Activated naive CD4-positive, alpha-beta T cell (primary cell): ENCODE measurements at regions not wholly inside any gene's neighbourhood (a gene's known extent, or its start where the extent isn't known, plus 50 kb on each side); places are given as distances from the start of the nearest gene placed in this dataset.

Experiments
- DNase-seq, 4 experiments: peaks; one replicate each; lab custom pipeline; 2025; lab: John Stamatoyannopoulos, UW

DNA sequence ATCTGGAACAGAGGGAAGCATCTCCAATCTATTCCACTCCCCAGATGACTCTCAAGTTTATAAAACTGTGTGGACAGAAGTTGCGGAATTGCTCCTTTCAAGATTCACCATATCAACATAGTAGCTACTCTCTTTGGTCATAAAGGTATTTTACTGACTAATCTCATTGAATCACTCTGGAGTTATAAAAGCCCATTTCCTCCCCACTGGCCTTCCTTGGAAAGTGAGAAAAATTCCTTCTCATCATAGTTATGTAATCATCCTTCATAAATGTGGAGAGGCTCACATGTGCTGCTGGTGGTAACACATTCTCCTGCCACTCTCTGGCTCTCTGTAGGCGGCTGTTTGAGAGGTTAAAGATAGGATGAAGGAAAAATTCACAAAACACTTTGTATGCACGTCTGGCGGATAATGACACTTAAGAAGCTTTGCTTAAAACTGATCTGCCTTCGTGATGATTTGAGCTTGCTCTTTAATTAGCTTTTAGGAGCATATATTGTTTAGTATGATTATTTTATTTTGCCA, 1034.0 kb upstream of the EEF2KMT start:
- DNase-seq: no peak

DNA sequence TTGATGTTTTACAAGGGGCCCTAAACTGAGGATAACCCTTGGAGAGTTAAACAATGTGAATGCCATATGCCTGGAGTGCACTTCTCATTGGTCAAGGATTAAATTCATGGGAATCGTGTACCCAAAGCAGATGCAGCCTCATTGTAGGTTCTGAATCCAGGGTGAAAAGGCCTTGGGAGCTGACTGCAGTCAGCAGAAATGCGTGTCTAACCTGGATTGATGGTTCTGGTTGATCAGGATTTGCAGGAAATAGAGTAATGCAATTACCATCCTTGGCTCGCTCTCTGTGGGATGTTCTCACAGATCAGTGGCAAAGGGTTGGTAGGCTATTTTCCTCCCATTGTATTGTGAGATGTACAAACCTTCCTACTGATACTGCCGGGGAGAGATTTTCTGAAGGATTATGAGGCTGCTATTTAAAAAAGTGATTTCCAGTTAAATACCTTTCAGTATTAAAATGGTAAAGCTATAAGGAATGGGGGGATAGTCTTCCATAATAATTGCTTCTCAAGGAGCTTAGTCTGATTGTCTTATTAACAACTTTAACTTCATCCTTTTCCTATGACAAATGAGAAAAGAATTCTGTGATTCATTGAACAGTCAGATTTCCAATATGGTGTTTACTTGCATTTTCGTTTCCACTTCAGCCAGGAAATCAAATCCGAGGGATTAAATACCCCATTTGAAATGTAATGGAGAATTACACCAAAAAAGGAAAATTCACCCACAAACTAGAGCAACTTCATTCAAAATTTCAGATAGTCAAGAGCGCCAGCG, 1028.1 kb upstream of the EEF2KMT start:
- DNase-seq: no peak

DNA sequence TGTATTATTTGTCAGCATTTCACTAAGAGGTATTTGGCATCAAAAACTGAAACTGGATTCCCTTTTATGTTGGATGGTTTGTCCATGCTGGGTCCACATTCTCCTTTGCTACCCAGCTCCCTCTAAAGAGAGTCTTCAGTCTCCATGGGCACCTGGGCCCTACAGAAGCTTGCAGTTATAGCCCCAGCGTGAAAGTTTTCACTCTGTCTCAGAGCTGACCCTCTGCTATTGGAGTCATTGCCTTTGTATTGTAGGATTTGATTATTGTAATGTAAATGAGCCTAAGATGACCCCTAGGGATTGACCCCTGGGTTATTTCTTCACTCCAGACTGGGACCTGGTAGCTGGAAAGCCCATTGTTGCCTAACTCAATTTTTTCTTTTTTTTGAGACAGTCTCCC, 1026.5 kb upstream of the EEF2KMT start:
- no peak for DNase-seq

DNA sequence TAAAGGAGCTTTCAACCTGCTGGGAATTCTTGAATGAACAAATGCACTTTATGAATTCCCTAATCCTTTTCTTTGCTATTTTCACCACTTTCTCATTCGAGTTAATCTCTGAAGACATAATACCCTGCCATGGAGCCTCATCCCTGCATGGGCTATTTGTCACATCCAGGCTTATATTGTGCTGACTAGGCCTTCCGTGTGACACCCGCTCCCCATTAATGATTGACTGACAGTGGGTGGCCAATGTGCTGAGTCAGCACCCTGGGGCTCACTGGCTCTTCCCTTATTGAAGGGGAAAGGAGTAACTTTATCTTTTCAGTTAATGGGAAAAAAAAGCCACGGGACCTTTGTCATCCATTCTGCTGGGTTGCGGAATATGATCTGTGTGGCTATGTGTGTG, 1024.8 kb upstream of the EEF2KMT start:
- no peak for DNase-seq

DNA sequence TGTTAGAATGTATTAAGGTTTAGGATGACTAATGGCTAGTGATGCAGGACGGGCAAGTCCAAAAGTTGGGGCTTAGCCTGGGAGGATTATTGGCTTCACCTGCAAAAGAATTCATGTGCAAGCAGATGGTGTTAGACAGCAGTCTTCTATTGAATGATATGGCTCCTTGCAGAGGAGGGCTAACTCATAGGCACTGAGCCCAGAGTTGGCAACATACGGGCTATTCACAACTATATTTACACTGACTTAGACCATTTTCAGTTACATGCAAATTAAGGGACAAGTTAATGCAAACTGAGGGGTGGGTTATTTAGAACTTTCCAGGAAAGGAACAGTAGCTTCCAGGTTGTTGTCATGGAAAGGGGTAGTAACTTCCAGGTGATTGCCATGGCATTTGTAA, 1017.1 kb upstream of the EEF2KMT start:
- DNase-seq: no peak

DNA sequence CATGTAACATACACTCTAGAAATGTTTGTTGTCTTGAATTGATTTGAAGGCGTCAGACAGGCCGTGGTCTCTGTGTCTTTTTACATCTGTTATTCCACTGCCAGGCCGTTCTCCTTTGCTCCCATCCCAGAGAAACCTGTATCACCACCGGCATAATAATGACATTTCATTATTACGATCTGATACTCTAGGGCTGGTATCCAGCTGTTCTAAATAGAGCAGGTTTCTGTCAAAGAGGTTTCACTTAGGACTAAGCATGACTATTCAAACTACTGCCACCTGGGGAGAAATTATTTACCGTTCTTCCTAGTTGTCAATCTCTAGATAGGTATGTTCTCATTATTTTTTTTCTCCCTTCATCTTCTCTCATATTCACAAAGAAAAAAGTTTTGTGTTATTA, 1016.2 kb upstream of the EEF2KMT start:
- DNase-seq: no peak

DNA sequence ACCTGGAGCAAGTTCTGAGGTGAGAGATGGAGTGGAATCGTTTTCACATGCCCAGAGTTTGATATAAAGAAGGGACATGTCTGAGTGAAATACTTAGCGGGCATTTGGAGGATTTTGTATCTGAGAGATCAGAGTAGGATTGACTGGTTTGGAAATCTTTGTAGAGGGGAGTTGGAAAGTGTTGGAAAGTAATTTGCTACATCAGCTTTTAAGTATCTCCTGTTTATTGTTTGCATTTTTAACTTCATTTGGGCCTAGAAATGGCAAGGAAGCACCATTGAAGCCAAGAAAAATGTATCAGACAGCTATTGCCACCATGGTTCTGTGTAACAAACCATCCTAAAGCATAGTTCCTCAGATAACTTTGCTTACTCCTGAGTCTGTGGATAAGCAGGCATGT, 1015.1 kb upstream of the EEF2KMT start:
- DNase-seq: no peak

DNA sequence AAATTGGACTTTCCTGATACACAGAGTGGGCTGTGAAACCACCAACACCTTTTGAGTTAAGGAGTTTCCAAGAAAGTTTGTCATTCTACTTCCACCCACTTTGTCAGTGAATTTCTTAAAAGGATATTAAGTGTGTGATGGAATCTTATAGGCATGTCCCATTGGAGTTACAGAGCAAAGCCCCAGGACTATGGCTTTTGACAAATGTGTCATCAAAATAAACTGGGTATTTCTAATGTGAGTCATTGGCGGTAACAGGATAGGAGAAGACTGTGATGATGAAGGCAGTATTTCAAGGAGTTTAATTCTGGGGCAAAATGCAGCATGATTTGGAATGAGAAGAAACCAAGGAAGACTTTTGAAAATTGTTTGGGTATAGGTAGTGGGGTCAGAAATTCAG, 1013.8 kb upstream of the EEF2KMT start:
- no peak for DNase-seq

DNA sequence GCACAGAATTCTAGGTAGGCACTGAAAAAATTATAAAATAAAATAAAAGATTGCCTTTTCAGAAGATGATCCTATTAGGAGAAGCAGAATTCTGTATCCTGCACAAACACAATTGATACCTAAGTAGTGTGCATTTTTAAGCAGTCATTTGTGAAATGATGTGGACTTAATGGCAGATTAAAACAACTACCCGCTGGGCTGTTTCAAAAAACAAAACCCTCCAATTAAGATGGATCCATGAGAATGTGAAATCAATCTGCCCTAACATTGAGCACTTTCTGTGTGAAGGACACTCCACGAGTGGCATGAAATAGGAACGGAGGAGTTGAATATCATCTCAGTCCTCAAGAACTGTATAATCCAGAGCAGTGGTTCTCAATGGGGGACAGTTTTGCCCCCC, 1012.8 kb upstream of the EEF2KMT start:
- DNase-seq: no peak

DNA sequence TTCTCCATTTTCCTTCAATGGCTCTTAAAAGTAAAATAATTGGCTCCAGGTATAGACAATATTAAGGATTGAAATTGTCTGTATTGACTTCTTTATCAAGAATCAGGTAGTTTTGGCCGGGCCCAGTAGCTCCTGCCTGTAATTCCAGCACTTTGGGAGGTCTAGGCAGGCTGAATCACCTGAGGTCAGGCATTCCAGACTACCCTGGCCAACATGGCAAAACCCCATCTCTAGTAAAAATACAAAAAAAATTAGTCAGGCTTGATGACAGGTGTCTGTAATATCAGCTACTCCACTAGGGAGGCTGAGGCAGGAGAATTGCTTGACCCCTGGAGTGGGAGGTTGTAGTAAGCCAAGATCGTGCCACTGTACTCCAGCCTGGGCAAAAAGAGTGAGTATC, 1008.5 kb upstream of the EEF2KMT start:
- DNase-seq: no peak

DNA sequence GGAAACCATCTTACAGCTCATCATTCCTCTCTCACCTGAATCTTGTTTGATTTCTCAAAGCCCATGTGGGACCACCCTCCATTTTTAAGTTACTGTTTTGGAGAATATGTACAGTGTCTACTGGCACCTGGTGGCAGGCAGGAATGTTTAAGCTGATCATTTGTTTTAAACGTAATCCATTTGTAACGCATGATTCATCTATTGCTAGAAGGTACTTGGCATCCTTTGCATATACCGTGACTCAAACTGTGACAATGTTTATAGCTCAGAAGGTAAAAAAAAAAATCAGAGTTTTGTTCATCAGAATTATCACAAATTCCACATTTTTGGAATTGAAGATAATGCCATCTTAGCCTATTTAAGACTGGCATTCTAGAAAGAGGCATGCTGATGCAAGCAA, 1007.5 kb upstream of the EEF2KMT start:
- DNase-seq: no peak

DNA sequence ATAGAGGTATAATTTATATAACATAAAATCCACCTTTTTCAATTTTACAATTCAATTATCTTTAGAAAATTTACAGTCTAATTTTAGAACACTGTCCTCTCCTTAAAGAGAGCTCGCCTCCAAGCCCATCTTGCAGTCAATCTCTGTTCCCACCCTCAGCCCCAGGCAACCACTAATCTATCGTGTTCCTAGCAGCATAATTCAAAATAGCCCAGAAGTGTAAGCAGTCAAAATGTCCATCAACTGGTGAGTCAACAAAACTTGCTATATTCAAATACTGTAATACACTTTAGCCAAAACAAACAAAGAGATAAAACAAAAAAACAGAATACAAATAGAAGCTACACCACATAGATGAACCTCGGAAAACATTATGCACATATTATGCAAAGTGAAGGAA, 1006.8 kb upstream of the EEF2KMT start:
- DNase-seq: no peak

DNA sequence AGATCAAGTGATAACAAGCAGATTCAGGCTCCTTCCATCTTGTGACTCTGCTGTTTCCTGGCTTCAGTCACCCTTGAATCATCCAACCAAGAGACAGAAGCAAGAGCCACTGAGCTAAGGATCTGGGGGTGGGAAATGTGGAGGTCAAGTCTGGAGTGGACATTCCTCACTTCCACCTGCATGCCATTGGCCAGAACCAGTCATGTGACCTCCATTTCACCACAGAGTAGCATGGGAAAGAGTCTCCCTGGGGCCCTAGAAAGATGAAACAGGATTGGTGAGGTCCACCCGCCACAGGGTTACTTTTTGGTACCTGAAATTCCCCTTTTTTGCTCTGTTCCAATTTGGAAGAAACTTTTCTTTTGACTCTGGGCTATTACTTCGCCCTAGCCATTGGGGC, 1006.0 kb upstream of the EEF2KMT start:
- no peak for DNase-seq

DNA sequence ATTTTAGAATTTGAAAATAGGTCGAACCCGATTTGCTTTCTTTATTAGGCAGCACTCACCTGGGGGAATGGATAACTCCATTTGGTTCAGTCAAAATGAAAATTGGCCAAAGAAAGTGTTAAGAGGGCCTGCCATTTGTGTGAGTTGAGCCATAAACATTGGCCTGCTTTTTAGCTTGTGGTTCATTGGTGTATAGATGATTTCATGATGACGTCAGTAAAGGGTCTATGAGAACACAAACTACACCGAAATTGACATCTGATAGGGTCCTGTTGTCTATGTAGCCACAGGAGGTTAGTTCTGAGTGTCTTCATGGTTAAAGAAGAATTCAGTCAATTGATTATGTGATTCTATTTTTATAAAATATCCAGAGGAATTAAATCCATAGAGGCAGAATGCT, 1001.5 kb upstream of the EEF2KMT start:
- no peak for DNase-seq

DNA sequence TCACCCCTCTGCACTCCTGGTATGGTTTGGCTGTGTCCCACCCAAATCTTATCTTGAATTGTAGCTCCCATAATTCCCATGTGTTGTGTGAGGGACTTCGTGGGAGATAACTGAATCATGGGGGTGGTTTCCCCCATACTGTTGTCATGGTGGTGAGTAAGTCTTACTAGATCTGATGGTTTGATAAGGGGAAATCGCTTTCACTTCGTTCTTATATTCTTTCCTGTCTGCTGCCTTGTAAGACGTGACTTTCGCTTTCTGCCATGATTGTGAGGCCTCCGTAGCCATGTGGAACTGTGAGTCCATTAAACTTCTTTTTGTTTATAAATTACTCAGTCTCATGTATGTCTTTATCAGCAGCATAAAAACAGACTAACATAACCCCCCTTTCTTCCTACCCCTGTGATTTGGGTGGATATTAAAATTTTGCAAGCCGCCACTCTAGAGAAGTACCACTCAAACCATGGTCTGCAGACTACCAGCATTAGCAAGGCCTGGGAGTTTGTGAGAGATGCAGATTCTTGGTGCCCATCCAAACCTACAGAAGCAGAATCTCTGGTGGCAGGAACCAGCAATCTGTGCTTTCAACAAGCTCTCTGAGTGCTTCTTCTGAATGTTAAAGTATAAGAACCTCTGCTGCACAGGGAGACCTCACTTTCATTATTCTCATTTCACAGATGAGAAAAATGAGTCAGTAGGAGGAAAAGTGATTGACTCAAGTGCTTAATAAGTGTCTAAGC, 999.5 kb upstream of the EEF2KMT start:
- no peak for DNase-seq

DNA sequence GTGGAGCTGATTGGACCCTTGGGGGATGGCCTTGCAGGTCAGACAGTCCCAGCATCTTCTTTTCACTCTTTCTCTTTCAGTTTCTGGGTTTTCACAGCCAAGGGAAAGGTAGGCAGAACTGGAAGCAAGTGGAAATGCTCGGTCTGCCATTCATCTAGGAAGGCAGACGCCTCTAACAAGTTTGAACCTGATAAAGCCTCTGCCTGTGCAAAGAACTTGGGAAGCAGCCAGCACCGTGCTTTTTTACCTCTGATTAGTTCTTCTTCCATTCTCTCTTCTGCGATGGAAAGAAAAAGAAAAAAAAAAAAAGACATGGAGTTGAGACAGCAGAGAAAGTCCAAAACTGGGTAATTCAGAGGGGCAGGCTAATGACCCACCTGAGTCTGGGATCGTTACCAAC, 997.8 kb upstream of the EEF2KMT start:
- DNase-seq: no peak

DNA sequence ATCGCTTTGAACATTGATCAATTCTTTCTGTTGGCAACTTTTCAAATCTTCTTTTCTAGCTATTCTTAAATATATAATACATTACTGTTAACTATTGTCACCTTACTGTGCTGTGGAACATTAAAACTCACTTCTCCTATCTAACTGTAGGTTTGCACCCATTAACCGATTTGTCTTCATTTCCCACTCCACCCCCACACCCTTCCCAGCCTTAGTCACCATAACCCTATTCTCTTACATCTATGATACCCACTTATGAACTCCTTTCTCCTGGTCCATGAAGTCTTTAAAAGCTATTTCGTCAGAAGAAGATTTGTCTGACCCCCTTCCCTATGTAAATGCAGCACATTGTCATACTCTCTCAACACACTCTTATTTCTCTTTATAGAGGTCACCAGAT, 993.4 kb upstream of the EEF2KMT start:
- no peak for DNase-seq

DNA sequence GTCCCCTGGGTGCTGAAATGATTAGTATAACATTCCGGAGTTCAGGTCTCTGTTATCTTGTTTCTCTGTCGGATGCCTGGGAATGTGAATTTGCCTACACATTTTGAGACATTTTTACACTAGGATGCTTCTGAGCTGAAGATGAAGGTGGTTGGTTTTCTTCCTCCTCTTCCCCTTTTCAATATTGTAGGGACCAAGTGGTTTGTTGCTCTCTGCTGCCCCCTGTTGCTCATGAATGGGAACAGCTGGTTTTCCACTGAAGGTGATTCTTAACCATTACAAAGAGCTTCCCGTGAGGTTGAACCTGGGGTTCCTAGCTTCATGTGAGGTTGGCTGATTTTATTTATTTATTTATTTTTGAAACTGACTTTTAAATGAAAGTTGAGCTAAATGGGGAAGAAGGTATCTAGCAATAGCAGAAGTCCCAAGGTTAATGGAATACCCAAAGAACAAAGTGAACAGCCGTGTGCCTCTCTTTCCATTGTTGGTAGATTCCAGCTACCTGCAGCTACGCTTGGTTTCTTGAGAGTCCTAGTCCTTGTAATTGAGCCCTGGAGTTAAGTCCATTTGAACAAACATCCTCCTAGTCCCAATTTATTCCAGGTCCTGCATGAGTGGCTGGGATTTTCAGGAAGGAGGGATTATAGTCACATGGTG, 983.9 kb upstream of the EEF2KMT start:
- DNase-seq: no peak

DNA sequence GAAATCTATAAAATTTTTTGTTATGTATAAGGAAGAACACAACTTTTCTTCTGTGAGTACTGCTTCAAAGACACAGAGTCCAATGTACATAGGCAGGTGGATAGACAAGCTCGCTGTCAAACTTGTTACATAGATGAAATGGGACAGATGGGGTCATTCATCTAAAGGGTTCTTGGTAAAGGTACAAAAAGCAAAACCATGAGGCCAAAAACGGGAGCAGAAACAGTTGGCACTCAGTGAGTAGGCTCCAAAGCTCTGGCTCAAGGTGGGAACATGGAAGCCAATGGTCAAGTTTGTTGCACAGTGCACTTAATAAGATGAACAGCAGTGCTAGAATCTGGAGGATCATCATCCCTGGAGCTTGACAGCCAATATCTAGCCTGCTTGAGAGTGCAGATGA, 979.0 kb upstream of the EEF2KMT start:
- no peak for DNase-seq

DNA sequence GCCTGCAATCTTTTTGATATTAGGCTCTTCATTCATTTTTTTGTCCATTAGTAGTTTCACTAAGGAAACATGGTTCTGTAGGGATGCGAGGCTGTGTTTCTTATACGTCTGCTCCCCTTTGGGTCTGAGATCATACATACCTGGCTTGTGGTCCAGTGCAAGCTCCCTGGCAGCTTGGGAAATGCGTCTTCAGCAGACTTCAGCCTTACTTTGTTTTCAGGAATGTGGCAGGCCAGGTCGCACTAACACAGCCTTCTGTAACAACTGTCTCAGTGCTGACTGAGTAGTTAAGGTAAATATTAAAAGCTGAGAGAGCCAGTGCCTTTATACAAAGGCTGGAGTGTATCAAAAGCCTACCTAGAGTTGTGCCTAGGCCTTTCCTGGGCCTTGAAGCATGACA, 970.5 kb upstream of the EEF2KMT start:
- no peak for DNase-seq

DNA sequence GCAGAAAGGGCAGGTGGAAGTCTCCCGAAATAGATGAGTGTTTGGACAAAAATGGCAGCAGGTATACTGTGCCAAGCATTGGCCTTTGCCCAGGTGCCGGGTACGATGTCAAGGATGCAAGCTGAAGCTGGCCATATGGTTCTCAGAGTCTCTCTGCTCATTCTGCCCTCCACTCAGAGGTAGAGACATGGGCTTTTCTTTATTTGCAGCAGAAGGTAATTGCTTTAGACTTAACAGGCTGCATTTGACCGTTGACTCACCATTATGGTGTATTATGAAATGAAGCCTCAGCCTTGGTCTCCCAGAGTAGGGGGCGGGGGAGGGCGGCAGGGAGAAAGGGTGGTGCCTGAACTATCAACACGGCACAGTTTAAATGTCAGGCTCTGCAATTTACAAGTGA, 969.1 kb upstream of the EEF2KMT start:
- no peak for DNase-seq

DNA sequence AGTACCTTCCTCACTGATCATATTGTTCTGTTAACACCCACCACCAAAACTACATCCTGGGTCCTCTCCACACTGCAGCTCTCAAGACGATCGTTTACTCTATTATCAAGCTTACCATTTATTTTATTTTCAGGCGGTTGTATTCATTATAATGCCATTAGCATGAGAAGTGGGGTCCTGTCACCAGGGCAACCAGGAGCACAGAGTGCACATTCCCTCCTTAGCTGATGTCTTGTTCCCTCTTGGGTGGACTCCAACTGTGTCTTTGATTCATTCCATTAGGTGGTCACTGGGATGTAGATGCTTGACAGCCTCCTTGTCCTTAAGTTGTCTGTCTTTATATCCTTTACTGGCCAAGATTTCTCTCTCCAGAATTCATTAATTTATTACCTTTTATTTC, 965.9 kb upstream of the EEF2KMT start:
- DNase-seq: no peak

DNA sequence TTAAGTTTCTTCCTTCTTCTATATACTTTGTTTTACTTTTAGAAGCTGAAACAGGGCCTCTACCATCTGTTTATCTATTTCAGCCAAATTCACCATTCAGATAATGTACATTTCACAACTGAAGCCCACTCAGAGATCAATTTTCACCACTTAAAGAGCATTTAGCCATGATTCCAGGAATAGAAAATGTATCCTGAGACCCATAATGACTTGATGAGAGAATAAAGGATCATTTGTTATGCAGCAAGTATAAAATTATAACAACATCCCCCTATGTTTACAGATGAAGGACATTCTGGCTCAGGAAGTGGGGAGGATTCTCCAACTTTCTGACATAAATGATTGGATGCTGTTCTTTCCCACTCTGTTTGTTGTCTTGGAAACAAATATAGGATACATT, 962.1 kb upstream of the EEF2KMT start:
- no peak for DNase-seq
